HG03103 (cell line): ENCODE measurements at regions not wholly inside any gene's neighbourhood (a gene's known extent, or its start where the extent isn't known, plus 50 kb on each side); places are given as distances from the start of the nearest gene placed in this dataset.

Experiments
- ATAC-seq: cut with Tn5 transposase; IDR thresholded peaks from one replicate; pipeline ENCODE4 v1.9.1; 2021; ENCODE audit warnings: low read depth; ENCODE audit not compliant: unreplicated experiment

DNA sequence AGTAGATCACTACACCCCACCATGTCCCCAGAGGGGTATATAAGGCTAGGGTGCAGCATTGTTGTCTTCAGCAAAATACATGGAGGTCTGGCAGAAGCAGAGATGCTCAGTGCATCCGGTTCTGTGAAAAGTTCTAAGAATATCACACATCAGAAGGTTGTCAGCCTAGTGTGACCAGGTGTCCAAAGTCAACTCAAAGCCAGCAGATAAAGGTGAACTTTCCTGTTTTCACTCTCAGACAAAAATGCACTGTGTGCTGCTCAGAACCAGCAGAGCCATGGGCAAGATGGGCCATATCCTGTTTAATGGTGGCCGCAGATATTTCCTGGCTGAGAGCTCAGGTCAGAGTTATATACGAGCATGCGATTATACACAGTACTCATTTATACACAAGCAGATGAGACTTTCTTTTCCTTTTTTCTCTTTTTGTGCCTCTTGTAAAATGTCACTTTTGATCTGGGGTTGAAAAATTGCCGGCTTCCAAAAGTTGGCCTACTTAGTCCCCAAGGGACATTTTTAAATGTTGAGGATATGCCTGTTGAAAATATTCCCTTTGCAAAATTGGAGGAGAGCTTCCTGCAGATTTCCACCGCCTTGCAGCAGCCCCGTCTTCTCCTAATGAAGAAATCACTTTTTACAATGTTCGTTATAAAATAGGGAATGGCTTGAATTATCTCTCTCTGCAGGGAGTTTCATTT, 425.6 kb upstream of the SALL1 start:
- ATAC-seq = no peak

DNA sequence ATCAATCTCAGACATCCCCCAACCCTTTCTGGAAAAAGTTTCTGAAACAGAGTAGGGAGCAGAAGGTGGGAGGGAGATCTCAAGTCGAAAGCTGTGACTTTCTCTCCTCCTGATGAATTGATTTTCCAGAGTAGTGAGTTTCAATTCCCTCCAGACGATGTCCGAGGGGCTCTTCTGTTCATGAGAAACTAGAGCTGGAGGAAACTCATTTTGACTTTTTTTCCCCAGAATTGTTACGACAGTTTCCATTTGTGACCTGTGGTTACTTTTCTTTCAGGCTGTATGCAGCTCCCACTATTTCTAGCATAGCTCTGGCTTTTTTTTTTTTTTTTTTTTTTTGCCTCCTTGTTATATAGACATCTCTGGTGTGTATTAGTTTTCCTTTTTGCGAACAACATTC, 422.1 kb upstream of the SALL1 start:
- no peak for ATAC-seq

DNA sequence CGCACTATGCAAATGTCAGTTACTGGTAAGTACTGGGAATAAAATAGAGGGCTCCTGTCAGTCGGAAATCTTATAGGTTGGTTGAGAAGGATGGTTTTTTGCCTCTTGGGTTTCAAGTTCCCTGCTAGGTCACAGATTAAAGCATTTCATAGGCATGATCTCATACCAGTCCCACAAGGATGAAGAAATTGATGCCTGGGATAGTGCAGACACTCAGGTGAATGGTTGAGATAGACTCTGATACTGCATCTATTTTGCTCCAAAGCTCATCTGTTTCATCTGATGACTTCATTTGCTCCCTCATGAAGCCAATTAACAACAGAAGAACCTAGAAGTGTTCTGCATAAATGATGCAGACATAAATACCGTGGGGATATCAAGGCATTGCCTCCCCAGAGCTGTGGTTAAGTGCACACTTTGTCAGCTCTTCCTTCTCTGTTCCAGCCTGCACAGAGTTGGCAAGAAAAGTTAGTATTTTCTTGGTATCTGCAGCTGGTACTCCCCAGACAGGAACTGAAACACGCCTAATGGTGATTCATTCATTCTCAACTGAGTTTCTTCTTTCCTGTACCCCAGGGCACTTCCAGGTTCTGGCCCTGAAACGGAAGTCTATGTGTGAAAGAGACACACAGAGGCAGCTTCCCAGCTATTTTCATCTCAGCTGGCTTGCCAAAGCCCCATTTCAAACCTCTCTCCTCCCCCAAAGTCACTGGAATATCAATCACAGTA, 418.3 kb upstream of the SALL1 start:
- ATAC-seq = peak; percentile 48

DNA sequence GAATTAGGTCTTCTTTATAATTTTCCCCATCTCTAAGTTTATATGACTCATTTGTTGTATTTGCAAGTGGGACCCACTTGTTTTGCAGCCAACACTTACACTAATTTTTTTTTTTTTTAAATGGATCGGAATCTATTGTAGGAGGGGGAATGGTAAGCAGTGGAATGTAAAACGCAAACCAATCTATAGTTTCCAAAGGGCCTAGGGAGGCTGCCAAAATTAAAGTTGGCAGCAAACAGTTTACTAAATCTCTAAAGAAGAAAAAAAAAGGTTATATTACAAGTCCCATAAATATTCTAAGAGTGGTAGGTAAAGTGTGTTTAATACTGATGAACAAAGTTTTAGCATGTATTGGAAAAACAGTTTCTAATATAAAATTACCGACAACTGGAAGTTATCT, 416.8 kb upstream of the SALL1 start:
- ATAC-seq = no peak

DNA sequence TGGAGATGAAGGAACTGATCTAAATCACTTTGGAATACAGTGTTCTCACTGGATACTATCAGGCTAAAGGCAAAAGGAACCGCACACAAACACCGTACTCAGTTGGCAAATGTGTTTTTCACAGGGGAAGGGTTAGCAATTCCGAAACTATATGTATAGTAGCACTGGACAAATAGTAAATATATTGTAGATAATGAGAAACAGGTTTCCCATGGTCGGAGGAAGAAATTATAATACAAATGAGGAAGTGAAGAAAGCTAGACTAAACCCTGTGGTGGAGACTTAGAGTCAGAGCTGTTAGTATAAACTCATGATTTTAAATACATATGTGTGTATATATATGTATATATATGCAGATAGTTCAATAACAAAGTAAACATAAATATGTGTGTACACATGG, 414.1 kb upstream of the SALL1 start:
- ATAC-seq = peak; percentile 73

DNA sequence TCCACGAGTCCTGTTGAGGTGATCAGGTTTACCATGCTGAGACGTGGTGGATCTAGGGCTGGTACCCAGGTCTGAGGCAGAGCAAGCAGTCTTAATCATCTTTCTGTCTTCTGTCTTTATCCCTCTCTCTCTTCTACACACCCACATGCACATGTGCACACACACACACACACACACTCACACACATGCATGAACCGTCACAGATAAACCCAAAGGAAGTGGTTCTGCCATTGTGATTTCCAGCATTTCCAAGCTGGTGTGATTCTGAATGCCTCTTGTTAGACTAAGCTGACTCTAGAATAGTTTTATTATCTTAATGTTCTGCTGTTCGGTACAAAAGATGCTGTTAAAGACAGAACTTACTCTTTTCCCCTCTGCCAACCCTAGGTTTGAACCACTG, 411.8 kb upstream of the SALL1 start:
- no peak for ATAC-seq

DNA sequence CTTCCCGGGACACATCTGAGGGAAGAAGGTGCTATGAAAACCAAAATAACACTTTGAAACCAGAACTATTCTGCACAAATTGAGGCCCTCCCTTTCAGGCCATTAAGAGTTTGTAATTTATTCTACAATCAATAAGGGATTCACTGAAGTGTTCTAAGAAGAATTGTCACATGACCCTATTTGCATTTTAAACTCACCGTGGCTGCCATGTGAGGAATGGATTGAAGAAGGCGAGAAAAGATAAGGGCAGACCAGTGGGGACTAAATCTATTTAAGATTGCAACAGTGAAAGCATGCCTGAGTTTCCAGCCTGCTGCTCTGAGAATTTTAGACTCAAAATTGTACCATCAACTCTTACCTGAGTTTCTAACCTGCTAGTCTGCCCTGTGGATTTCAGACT, 408.8 kb upstream of the SALL1 start:
- no peak for ATAC-seq

DNA sequence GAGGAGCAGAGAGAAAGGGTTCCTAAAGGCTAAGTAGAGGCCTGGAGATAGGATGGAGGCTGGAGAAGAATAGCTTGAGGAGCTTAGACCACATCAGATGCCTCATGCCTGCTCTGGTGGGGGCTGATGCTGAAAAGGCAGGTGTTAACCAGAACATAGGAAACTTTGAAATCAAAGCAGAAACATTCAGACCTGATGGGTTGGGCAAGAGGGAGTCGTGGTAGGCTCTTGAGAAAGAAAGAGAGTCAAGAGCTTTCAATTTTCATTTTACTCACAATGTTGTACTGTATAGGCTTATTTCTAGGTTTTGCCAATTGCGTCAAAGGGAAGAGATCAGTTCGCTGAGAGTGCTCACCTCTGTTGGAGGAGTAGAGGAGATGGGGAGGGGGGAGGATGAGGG, 406.6 kb upstream of the SALL1 start:
- peak; percentile 43 for ATAC-seq

DNA sequence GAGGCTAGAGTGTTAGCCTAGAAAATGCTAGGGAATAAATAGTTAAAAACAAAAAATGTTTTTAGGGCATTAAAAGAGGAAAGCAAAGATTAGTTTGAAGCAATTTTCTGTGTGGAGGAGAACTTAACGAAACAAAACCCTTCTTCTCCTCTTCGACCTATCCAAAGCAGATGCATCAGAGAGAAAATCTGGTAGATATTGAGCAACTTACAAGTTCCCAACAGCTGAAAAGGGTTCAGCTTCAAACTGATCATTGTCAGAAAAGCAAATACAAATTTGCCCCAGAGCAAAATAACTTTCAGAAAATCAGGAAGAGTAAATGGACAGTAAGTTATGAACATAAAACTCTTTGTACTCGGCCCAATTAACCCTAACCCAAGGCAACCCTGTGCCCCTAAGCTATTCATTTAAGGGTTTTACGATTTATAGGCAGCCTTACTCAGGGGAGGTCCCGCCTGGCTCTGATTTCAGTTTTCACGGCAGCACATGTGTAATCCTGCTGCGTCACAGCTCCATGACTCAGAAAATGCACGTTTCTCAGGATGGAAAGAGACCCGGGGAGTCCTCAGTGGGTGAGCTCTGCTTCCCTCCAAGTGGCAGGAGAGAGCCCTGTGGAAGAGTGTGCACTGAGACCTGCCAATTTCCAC, 405.7 kb upstream of the SALL1 start:
- ATAC-seq = no peak

DNA sequence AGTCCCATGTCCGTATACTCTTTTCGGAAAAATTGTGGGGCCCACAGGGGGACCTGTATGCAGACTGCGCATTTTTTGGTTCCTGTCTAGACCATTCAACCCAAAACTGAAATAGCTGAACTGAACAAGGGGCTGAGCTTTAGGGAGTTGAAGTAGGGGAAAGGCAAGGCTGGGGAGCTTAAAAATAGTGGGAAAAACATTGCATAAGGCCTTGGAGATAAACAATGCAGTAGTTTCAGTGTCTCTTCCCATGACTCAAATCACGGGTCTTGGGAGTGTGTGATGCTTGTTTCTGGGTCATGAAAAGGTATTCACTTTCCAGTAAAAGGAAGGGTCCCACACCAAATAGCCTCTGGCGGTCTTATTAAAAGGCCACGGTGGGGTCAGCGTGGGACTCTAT, 402.8 kb upstream of the SALL1 start:
- no peak for ATAC-seq

DNA sequence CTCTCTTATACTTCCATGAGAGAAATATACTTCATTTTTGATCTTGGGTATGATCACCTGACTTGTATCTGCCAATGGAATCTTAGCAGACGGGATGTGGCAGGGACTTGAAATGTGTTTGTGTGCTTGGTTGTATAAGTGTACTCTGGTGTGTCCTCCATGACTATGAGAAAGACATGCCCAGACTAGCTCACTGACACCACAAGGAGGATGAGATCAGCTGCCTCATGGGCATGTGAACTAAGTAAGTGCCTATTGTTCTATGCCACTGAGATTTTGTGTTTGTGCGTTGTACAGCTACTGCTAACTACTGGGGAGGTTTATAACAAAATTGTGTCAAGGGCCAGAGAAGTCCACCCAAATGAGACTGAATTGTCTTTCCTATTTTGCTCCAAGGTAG, 402.2 kb upstream of the SALL1 start:
- ATAC-seq = no peak

DNA sequence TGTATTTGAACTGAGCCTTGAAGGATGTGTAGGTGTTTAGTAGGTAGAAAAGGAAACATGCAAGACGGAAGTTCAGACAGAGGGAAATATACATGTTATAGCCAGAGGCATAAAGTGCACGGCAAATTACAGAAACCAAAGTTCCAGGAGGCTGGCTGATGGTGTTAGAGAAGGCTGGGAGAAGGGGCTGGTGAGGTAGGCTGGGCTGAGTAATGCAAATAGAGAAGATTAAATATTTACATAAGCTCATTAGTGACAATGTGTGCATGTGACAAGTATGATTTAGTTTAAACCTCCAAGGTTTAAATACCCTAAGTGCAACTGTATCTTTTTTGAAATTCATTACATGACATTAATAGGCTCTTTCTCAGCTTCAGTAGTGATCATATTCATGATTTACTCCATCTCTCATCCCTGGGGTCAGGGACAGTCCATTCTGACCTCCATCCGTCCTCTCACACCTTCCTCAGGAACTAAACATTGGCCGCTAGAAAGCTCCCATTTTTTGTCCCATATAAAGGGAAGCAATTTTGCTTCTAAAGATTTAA, 399.8 kb upstream of the SALL1 start:
- ATAC-seq = no peak

DNA sequence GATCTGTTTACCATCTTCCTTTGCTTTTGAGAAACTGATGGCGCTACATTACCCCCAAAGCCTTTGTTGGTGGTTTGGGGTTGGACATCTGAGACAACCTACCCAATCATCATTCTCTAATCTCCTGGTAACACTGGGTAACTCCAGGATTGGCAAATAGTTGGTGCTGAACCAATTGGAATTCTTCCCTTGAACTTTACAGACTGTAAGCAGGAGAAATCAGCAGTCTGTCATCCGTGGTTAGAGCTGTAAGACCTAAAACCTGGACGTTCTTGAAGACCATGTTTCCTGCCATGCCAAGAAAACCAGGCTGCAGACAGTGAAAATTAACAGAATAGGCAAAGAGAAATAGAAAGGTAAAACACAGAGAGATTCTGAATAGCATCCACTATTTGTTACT, 398.8 kb upstream of the SALL1 start:
- ATAC-seq = no peak

DNA sequence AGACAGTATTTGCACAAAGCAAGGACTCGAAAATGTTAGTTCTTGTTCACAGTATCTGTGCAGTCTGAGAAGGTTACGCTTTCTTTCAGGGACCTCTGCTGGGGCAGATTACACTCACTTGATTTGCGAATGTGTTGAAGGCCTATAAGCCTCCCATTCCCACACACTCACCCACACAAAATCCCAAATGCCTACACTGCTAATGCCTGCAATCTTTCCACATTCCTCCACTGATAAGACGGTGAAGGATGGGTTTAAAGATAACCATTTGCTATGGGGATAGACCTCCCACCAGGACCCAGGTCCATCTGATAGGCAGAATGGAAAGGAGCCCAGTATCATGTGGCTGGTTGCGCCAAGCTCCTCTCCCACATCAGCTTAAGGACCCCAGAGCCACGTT, 394.9 kb upstream of the SALL1 start:
- ATAC-seq = no peak

DNA sequence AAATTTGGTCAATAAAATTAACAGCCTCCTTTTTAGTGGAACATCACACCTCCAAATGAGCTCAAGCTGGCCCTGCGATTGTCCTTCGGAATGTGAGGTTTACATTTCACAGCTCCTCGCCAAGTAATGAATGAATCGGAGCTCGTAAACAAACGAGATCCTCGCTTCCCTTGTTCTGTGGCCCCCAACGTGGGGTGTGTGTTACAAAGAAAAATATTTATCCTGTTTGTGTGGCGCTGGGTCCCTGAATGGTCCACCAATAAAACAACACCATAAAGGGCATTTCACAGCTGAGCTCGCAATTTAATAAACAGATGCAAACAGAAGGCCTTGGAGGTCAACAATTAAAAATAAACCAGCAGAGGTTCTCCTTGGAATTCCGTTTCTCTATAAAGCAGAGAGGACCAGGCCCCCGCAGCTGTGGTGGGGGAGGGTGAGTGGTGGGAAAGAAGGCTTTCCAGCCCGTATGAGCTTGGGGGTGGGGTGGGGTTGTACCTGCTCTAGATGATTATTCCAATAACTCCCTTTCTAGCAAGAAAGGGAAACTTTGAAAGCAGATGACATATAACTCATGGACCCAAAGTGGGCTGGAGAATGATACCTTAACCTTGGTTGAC, 393.9 kb upstream of the SALL1 start:
- ATAC-seq = no peak

DNA sequence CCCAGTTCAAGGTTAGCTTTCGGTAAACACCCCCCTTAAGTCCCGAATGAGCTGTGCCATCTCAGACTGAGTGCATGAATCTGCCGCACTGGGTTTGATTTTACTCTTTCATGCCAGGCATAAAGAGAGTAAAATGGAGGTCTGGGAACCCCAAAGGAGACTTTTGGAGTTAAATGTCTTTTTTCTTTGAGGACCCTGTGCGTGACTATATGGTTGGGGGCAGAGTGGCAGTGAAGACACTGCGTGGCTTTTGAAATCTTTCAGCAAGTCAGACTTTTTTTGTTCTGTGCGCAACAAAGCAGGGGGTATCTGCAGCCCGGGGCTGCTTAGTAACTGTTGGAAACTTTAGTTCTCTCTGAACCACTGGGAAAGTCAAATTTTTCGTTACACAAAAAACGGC, 392.9 kb upstream of the SALL1 start:
- no peak for ATAC-seq

DNA sequence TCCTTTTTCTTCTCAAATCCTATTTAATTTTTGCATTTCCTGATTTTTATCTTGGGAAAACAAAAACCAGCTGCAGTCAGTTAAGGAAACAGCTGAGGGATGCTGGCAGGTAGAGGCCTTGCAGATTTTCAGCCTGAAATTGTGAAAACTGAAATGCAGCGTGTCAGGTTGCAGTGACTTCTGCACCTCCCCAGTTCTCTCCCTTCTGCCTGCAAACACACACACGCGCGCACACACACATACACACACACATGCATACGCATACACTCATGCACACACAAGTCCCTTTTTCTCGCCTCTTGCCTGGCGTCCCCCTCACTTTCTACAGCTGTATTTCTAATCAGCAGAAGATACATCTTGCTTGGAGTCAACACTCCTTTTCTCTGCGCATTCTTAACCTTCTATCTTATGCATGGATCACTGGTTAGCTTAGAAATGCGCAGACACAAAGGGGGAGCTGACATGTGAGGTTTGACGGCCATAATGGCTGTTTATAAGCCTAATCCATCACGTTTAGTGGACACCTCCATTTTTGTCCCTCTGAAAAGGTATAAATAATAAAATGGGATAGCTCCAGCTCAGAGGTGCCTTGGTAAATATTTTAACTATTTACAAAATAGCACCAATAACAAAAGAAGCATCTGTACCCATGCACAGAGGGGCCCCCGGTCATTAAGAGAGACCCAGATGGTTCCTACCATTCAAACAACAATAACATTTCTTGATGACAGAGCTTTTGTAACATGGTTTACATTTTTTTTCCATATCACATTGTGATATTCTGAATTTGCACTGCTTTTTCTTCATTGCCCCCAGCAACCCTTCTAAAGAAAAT, 392.1 kb upstream of the SALL1 start:
- no peak for ATAC-seq

DNA sequence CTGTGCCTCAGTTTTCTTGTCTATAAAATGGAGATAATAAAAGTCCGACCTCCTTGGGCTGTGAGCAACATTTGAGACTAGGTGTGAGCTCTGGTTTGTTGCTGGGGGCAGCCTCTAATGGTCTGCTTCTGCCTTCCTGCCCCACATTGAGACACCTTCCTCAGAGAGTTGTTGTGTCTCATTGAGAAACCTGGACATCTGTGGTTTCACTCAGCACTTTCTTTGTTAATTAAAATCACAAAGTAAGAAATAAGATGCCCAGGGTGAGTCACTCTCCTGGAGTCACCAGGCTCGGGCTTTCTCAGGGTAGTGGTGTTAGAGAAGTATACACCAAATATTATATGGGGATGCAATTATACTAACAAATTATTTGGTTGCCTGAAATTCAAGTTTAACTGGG, 389.2 kb upstream of the SALL1 start:
- no peak for ATAC-seq

DNA sequence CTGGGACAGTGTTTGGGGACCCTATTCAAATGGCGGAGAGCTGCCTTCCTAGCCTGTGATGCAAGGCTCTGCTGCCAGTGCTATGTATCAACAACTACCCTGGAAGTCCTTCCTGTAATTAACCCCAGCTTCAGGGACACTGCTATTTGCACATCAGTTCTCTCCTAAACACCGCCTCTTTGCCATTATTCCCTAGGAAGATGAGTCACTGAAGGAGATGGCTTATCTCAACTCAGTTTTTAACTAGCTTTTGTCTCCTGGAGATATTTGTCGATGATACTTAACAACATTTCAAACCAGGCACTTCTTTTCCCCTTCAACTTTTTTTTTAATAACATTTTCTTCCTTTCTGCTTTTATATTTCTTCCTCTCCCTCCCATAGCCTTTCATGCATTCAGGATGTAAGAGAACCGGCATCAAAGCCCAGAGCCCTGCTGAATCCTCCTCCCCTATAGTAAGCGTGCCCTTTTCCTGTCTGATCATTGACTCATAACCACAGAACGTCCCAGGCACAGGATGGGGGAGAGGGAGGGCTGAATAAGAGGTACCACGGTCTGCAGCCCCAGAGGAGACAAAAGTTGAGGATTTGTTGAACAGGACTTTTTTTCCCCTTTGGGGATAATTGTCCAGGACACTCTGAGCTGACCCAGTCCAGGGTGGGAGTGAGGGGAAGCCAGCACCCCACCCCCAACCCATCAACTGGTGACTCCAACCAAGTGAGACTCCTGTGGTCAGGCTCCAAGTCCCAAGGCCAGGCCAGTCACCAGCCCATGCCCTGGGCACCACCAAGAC, 387.8 kb upstream of the SALL1 start:
- ATAC-seq = no peak

DNA sequence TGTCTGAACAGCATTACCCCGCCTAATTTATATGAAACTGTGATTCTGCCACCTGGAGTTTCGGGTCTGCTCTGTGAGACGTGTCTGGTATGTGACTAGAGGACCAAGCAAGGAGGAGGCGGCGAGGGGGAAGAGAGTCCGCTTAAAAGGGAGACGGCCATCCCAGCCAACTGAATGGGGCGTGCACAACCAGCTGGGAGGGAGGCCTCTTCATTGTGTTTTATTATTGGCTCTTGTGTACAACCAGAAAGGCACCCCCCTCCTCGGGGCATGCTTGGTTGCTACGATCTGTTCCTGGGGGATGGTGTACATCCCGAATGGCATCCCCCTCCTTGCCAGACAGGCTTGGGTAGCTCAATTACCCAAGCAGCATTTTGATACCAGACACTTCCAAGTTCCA, 384.5 kb upstream of the SALL1 start:
- ATAC-seq = no peak
